ENCODE measurements at regions not wholly inside any gene's neighbourhood (a gene's known extent, or its start where the extent isn't known, plus 50 kb on each side); places are given as distances from the start of the nearest gene placed in this dataset.

DNA sequence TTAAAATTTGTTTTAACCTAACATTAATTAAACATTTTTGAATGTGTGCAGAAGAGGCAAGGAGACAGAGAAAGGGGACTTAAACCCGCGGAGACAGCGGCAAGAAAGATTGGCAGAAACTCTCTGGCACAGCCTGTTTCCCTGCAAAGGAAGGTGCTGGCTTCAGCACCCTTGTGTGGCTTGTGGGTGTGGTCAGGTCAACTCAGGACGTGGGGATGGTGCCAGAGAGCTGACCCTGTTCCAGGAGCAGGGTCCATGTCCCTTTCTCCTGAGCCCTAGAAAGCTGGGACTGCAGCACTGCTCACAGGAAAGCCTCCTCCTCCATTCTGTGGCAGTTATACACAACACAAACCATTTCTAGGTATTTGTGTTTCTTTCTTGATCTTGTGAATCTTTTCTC lies 176.2 kb upstream of the ST6GAL2 start:
- TF ChIP-seq POLR2A (IDR thresholded peaks at IDR 0.05) (no peak), POLR2AphosphoS5 (IDR thresholded peaks at IDR 0.05) (no peak)
- TF ChIP-seq, protein P1, sequence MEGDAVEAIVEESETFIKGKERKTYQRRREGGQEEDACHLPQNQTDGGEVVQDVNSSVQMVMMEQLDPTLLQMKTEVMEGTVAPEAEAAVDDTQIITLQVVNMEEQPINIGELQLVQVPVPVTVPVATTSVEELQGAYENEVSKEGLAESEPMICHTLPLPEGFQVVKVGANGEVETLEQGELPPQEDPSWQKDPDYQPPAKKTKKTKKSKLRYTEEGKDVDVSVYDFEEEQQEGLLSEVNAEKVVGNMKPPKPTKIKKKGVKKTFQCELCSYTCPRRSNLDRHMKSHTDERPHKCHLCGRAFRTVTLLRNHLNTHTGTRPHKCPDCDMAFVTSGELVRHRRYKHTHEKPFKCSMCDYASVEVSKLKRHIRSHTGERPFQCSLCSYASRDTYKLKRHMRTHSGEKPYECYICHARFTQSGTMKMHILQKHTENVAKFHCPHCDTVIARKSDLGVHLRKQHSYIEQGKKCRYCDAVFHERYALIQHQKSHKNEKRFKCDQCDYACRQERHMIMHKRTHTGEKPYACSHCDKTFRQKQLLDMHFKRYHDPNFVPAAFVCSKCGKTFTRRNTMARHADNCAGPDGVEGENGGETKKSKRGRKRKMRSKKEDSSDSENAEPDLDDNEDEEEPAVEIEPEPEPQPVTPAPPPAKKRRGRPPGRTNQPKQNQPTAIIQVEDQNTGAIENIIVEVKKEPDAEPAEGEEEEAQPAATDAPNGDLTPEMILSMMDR (IDR thresholded peaks at IDR 0.05), result no peak

DNA sequence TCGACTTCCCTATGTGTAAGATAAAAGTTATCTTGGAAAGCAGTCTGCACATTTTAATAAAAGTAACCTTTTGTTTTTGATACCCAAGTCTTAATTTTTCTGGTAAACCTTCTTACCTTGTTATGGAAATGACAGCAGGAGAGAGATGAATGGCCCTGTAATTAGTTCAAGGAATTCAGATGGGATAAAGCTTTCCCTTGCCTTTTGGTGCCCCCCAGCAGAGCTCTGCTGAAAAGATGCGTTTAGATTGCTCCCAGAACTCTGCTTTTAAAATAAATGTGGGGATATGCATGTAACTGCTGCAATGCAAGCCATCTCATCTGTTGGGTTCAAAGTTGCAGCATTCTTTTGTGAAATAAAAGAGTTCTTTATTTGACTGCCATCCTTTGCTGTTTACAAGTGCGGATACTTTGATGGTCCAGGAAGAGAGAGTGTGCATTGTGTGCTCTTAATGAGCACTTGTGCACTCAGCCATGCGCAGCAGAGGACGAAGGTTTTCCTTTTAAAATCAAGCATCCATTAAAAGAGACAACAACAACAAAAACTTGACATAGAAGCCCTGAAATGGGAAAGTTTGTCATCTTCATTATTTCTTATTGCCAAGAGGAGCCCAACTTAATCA lies 176.7 kb upstream of the ST6GAL2 start:
- Histone ChIP-seq H3K9me3 (no peaks in the 10 kb centered on the region), H3K36me3 (no peaks in the 10 kb centered on the region), H3K4me1 (no peaks in the 10 kb centered on the region), H3K27me3 (no peaks in the 10 kb centered on the region), H3K4me3 (no peak overlapping the region), H3K27ac (no peak overlapping the region)
- TF ChIP-seq POLR2AphosphoS5 (IDR thresholded peaks at IDR 0.05) (no peak), POLR2A (IDR thresholded peaks at IDR 0.05) (no peak)
- TF ChIP-seq, protein P1 (IDR thresholded peaks at IDR 0.05), result no peak
- intact Hi-C loops (cut with DNase I; ENCODE audit: low total_unique reads), result no loop called here
- no peak for DNase-seq (ENCODE audit: low spot score in 2 of 2)

More for the DNA sequence above, 176.2 kb upstream of the ST6GAL2 start:
- Histone ChIP-seq H3K9me3 (no peaks in the 10 kb centered on the region), H3K36me3 (no peaks in the 10 kb centered on the region), H3K27me3 (no peaks in the 10 kb centered on the region), H3K4me3 (no peak overlapping the region), H3K27ac (no peak overlapping the region), H3K4me1 (no peaks in the 10 kb centered on the region)
- intact Hi-C loops (cut with DNase I; ENCODE audit: low total_unique reads), result no loop called here
- DNase-seq (ENCODE audit: low spot score in 2 of 2), result no peak

DNA sequence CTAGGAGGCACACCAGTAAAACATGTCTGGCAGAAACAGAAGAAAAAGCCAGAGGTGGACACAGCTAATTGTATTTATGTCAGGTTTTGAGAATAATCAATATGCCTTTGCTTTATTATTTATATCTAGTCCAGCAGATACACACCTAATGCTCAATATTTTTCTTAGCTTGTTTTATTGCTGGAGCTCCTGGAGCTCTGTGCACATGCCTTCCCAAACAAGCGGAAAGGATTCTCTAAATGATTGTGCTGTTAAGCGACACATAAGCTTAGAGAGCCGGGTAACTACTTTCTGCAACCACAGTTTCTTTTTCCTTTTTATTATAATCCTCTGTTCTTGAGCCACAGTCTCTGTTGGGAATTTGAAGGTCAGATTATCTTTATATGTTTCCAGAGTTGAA lies 177.3 kb upstream of the ST6GAL2 start:
- Histone ChIP-seq H3K4me1 (no peaks in the 10 kb centered on the region), H3K27me3 (no peaks in the 10 kb centered on the region), H3K36me3 (no peaks in the 10 kb centered on the region), H3K27ac (no peak overlapping the region), H3K9me3 (no peaks in the 10 kb centered on the region), H3K4me3 (no peak overlapping the region)
- no peak for TF ChIP-seq POLR2A (IDR thresholded peaks at IDR 0.05)
- TF ChIP-seq POLR2AphosphoS5 (IDR thresholded peaks at IDR 0.05), result no peak
- TF ChIP-seq, protein P1 (IDR thresholded peaks at IDR 0.05), result no peak
- intact Hi-C loops (cut with DNase I; ENCODE audit: low total_unique reads), result no loop called here
- no peak for DNase-seq (ENCODE audit: low spot score in 2 of 2)

DNA sequence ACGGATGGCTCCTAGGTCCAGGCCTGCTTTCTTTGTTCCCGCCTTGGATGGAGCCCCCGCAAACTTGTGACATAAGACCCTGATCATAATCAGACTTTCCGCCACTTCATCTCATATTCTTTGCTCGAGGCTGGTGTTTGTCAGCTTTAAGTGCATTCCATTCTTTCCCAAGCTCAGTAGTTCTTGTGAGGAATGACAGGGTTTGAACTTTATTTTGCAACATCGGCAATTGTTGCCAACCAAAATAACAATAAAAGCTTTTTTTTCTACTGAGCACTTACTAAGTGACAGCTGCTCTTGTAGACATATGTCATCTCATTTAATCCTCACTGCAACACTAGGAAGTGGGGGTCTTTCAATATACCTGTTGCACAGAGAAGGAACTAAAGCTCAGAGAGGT lies 178.8 kb upstream of the ST6GAL2 start:
- intact Hi-C loops (cut with DNase I; ENCODE audit: low total_unique reads), result no loop called here
- Histone ChIP-seq H3K27me3 (no peaks in the 10 kb centered on the region), H3K4me3 (no peak overlapping the region), H3K4me1 (no peaks in the 10 kb centered on the region), H3K9me3 (no peaks in the 10 kb centered on the region), H3K27ac (no peak overlapping the region), H3K36me3 (no peaks in the 10 kb centered on the region)
- no peak for TF ChIP-seq POLR2AphosphoS5 (IDR thresholded peaks at IDR 0.05)
- no peak for TF ChIP-seq POLR2A (IDR thresholded peaks at IDR 0.05)
- TF ChIP-seq, protein P1 (IDR thresholded peaks at IDR 0.05), result no peak
- DNase-seq (ENCODE audit: low spot score in 2 of 2), result no peak

DNA sequence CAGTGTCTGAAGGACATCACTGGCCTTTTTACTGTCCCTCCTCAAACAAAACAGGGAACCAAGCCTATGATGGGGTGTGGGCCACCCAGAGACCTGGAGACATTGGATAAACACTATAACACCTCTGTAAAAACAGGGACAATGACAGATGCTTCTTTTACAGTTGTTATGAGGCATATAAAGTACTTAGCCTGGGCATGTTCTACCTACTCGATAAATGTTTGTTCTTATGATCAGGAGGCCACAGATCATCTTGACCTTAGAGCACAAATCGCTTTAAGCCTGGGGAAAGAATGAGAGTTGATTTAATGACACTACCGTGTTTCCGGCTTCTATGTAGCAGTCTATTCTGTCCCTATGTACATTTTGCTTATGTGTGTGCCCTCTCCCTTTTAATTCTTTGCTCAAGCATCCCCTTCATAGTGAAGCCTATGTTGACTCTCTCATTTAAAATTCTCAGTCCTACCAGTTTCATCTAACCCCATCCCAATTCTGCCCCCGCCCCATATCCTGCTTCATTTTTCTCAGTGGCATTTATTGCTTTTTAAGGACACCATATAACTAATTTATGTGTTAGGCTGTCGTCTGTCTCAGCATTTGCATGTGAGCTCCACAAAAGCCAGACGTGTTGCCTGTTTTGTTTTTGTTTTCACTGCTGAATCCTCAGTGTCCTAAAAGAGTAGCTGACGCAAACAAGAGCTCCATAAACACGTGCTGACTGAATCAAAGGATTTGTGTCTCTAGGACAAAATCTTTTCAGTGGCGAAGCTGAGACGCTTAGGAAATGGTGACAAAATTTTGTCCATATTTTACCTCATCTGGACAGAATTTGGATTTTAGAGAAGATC lies 182.3 kb upstream of the ST6GAL2 start:
- DNase-seq (ENCODE audit: low spot score in 2 of 2), result no peak
- Histone ChIP-seq H3K4me3 (no peak overlapping the region), H3K27me3 (no peaks in the 10 kb centered on the region), H3K27ac (no peak overlapping the region), H3K36me3 (no peaks in the 10 kb centered on the region), H3K4me1 (no peaks in the 10 kb centered on the region), H3K9me3 (no peaks in the 10 kb centered on the region)
- TF ChIP-seq, protein P1 (IDR thresholded peaks at IDR 0.05), result no peak
- TF ChIP-seq POLR2AphosphoS5 (IDR thresholded peaks at IDR 0.05) (no peak), POLR2A (IDR thresholded peaks at IDR 0.05) (no peak)
- intact Hi-C loops (cut with DNase I; ENCODE audit: low total_unique reads), result no loop called here
